IPS DF 19.7 (cell line): ENCODE measurements at regions not wholly inside any gene's neighbourhood (a gene's known extent, or its start where the extent isn't known, plus 50 kb on each side); places are given as distances from the start of the nearest gene placed in this dataset.

Source experiments
- DNase-seq: peaks from one replicate; pipeline ENCODE4 v3.0.0-alpha.2; 2013; ENCODE audit warnings: low read depth, low spot score

DNA sequence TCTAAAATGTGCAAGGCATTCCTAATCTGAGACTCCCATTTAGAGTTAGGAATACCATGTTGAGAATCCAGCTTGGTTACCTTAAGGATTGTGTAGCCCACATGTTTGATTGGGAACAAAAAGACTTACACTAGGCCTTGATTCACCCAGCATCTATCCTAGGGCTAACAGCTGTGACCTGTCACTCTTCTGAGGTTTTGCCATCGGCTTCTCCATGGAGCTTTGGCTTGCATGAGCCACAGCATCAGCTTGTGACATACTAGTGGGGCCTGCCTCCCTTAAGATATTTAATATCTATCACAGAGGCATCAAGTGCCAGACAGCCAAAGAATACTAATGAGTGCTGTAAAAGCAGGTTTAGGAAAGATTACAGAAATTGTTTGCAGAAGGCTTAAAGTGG is 241.3 kb upstream of the UBE2E3 start:
- no peak for DNase-seq

DNA sequence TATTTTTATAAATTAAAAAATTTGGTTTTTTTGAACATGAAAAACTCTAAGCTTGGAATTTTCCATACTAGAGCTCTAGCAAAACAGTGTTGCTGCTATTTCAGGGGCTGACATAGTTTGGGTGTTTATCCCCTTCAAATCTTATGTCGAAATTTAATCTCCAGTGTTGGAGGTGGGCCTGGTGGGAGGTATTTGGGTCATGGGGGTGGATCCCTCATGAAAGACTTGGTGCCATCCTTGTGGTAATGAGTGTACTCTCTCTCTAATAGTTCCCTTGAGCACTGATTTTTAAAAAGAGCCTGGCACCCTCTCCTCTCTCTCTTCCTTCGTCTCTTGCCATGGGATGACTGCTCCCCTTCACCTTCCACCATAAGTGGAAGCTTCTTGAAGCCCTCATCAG is 244.6 kb upstream of the UBE2E3 start:
- no peak for DNase-seq

DNA sequence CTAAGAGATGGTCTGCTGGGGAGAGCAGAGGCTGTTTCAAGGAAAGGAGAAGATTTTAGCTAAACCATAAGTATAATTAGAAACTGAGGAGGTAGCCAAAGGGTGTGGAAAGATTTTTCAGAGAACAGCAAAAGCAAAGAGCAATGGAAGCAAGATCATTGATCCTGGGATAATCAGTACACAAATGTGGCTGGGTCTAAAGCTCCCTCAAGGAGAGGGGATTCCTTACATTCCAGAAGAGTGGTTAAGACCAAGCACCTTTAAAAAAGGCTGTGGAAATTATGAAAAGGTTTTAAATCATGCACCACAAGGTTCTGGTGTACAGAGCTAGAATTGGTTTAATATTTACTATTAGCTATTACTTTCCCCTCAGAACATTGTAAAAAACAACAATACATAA is 246.0 kb upstream of the UBE2E3 start:
- DNase-seq, result no peak

DNA sequence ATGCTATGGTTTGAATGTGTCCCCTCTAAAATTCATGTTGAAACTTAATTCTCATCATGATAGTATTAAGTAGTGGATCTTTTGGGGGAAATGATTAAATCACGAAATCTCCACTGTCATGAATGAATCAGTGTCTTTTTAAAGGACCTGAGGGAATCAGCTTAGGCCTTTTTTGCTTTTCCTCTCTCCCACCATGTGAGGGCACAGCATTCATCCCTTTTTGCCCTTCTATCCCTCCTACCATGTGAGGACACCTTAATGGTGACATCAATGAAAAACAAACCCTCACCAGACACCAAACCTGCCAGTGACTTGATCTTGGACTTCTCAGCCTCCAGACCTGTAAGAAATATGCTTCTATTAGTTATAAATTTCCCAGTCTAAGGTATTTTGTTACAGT is 247.1 kb upstream of the UBE2E3 start:
- no peak for DNase-seq

DNA sequence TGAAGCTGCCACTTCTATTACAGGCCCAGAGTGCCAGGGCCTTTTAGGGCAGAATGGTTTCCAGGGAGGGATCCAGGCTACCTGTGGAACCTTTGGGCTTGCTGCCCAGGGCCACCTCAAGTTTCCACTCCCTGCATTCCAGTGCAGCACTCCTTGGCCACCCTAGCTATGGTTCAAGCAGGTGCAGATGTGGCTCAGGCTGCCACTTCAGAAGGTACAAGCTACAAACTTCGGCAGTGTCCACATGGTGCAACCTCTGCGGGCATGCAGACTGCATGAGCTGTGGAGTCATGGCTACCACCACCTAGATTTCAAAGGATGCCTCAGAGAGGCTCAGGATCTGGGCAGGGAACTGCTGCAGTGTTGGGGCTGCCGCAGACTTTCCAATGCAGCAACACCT is 248.1 kb upstream of the UBE2E3 start:
- no peak for DNase-seq

DNA sequence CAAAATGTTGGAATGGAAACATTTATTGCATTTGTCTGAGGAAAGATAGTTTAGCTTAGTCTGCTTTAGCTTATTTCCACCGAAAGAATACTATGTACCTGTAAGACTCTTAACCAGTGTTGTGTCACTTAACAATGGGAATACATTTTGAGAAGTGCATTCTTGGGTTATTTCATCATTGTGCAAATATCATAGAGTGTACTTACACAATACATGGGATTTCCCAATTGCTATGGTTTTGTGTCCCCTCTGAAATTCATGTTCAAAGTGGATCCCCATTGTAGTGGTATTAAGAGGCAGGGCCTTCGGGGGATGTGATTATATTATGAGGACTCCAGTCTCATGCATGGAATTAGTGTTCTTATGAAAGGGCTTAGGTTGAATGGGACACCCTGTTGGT is 249.4 kb upstream of the UBE2E3 start:
- no peak for DNase-seq

DNA sequence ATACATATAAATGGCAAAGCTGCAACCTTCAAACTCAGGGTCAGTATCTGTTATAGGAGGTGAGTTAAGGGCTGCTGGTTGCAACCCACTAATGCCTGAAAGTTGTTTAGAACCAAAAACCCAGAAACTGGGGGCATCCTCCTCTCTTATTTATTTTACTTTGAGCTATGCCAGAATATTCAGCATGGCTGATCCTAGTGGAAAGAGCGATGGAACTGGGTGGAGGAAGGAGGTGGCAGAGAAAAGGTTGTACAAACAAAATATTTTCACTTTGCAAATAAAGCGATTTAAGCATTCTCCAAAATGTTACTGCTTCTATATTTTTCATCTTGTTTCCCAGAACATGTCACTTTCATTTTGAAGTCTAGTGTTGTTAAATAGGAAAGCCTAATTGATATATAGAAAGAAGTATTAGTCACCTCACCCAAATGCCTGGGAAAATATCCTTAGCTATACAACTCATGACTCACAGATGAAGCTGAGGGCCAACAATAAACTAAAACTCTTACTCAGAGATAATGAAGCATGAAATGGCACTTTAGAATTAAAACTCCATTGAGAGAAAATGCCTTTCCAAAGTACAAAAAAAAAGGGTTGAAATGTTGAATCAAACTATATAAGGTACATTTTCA is 251.4 kb upstream of the UBE2E3 start:
- no peak for DNase-seq

DNA sequence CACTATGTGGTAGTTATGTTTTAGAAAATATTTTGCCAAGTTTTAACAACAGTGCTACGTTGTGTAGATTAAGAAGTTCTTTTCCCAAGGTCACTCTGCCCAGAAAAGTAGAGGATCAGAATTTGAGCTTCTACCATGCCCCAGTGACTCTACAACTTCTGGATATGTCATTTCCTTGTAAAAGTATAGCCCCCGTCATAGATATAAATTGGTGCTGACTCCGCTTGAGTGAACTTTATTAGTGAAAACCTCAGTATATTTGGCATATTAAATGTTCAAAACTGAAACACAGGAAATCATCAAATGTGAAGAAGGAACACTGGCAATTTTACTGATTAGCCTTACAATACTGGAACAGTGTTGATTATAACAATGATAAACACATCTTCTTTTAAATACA is 256.7 kb upstream of the UBE2E3 start:
- DNase-seq, result no peak

DNA sequence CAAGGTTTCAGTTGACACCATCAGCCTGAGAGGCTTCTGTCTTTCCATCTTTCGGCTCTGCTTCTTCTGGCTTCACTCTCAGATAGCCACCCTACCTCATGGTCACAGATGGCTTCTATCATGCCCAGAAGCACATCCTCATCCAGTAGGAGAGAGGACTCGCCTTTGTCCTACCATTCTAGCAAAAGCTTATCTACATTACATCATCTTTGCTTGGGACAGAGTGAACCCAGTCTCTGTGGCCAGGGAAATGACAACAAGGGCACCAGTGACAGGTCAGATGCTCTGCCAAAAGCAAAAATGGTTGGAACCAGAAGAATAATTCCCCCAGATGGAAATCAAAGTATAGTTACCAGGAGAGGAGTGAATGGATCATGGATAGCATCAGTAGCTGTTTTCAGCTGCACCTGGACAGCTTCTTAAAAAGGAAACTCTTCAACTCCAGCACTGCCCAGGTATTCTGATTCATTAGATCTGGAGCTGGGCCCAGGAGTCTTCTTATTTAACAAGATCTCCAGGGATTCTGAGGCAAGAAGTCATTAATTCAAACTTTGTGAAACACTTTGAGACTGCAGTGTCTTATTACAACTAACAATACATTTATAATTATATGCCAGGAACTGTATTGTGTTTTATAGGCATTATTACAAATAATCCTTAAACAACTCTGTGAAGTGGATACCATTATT is 257.7 kb upstream of the UBE2E3 start:
- no peak for DNase-seq

DNA sequence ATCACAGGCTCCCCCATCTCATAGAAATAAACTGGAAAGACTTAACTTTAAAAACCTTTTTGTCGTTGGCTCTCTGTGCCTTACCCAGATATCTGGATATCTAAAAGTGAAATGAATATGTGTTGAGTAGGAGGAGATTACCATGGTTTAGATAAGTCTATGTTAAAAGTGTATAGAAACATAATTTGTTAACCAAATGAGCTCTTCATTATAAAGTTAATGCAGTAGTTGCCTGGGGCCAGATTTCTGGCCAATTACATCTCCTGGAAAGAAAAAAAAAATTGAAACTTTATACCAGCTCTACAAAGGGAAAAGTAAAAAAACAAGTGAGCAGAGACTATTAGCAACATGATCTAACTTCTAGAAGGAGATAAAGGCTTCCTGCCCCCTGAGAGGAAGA is 259.6 kb upstream of the UBE2E3 start:
- DNase-seq, result no peak

DNA sequence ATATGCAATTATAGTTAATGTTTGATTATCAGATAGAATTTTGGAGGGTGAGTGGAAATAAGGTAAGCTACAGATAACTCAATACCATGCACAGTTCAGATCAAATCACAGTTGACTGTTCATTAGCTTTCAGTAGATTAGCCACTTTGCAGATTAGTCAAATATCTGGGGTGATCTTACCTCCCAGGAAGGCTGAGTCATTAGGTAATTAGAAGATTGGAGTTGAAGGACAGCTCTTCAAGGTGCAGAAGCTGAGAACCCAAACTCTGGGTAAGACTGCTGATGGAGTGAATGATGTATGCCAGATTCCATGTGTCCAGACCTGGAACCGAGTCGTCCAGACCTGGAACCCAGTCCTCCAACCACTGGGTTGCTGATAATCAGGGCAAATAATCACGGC is 262.8 kb upstream of the UBE2E3 start:
- no peak for DNase-seq

DNA sequence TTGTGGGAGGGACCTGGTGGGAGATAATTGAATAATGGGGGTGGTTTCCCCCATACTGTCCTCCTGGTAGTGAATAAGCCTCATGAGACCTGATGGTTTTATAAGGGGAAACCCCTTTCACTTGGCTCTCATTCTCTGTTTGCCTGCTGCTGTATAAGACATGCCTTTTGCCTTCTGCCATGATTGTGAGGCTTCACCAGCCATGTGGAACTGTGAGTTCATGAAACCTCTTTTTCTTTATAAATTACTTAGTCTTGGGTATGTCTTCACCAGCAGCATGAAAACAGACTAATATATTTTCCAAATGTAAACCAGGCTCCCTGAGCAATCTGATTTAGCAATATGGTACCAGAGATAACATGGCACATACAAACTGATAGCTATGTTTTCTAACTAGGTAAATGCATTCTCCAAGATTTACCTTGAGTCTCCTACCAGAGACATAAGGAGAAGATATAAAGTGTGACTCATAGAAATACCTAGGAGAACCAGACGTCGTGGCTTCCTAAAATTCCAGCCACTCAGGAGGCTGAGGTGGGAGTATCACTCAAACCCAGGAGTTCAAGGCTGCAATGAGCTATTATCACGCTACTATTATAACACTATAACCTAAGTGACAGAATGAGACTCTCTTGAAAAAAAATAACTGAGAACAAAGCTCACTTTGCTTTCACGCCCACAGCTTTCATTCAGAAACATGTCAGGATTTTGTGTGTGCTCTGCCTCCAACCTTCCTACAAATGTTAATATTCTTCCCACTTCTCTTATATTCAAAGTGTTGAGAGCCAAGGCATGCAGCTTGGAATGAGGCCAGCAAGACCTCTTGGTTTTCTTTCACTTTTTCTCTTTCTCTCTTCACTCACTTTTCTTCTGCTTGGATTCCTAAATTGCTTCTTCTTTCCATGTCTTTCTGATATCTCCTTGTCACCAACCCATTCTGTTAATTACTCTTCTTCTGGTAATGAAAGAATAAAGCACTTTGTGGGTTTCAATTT is 263.9 kb upstream of the UBE2E3 start:
- DNase-seq, result no peak

DNA sequence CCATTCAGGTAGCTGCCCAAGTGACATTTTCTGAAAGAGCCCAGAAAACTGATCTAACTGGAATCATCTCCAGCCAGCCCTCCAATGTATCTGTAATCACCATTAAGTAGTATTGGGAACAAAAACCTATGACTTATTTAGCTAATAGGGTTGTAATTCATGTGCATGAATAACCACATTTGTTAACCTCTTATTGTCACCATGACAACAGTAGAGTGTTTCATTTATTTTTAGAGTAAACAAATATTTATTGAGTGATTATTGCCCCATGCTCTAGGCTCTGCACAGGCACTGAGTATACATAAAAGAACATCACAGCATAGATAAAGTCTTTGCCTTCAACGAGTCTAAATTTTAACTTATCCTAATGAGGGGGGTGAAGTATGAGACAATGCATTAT is 265.4 kb upstream of the UBE2E3 start:
- no peak for DNase-seq

DNA sequence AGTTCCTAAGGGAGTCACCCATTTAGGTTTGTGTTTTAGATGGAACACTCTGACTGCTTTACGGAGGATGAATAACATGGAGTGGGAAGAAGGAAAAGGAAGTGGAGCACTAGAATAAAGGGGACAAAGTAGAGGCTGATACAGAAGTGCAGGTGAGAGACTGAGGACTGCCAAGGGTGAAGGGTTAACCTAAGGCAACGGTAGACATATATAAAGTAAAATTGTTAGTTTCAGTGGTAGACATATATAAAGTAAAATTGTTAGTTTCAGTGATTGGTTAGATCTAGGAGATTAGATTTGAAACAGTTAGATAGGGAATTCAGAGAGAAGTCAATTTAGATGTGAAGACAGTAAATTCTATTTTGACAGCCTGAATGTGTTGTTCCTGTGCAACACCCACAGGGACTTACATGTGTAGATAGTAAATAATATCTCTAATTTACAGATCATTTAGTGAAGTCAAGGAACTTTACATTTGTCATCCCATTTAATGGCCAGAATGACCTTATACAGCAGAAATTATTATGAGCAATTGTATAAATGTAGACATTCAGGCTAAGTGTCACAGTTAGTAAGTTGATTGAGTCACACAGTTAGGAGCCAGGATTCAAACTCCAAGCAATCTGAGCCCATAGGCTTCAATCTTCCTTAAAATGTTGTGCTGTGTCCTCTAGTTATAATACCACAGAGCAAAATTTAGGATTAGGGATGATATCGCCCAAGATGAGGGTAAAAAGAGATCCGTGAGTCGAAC is 270.8 kb upstream of the UBE2E3 start:
- DNase-seq, result no peak

DNA sequence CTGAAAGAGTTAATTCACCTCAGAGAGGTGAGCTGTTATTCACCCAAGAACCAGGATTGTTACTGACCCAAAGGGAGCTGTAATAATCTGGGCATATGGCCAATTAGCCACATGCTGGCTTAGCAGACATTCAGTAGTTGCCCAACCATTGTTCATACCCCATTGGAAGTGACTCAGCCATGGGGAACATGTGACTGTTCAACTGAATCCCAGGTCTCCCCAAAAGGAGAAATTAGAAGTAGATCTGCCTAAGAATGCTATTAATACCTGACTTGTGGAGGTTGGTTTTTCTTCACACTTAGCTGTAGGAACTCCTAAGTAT is 272.6 kb upstream of the UBE2E3 start:
- no peak for DNase-seq

DNA sequence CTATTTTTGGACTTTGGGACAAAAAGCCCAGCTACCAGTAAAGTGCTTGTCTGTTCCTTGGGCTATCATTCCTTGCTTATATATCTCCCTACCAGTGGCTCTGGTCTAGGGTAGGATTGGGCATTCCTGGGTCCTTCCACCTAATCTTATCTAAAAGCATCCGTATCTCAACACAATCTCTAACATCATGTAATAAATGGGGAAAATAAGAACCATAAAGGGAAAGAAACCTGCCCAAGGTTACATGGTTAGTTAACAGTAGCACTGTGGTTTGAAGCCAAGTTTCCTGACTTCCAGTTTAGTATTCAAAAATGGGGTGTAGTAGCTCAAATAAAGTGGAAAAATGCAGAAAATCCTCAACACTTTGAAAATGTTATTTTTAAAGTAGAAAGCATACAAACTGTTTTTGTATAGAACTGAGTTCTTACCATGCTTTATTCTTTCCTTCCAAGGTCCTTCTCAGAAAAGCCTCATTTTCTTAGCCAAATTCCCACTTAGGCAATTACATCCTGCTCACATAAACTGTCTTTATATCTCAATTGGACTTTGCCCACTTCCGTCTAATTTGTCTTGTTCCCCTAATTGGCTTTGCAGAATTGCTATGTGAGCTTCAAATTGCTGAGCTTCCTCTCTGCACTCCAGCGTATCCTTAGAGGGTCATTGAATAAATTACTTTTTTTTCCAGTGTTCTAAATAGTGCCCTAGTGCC is 273.1 kb upstream of the UBE2E3 start:
- DNase-seq, result no peak

DNA sequence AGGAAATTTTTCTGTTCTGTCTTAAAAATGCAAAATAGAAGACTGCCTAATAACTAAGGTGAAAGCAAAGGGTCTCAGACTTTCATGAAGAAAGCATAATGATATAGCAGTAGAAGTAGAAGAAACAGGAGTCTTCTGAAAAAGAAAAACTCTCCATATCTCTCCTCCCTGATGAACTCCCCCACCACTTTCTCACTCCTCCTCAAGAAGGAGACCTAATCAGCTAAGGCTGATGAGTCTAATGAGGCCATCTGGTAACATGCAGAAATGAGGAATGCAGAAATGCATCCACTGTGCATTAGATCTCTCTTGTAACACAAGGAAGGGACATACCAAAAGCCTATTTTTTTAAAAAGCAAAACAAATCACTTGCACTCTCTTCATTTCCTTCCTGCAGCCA is 273.7 kb upstream of the UBE2E3 start:
- DNase-seq, result no peak

DNA sequence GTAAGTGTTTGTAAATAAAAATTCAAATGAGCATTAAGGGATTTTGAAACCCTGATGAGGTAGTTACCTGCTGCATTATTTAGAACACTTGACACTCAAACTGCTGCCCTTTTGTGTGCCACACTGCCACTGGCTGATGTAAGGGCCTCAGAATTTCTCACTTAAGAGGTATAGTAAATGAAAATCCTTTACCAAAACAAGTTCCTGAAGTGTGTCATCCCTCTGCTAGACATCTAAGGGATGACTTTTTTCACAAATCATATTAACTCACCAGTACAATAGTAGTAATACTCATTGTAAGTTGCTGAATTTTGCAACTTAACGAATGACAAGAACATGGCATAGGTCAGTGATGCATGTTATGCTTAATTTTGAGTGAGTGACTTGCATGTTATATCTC is 274.9 kb upstream of the UBE2E3 start:
- DNase-seq, result no peak

DNA sequence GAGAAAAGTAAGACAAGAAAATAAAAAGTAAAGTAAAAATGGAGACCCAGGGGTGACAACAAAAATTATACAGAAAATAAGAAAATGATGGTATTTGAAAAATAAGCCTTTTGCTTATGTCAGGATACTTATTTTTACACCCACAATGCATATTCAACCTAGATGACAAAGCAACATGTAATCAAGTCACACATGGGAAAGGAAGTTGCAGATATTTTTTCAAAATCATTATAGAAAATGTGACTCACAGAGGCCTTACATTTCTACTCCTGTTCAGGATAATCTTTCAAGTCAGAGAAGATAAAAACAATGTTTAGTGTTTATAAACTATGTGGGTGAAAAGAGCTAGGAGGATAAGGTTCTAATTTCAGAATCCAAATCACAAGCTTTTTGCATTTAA is 275.3 kb upstream of the UBE2E3 start:
- no peak for DNase-seq

DNA sequence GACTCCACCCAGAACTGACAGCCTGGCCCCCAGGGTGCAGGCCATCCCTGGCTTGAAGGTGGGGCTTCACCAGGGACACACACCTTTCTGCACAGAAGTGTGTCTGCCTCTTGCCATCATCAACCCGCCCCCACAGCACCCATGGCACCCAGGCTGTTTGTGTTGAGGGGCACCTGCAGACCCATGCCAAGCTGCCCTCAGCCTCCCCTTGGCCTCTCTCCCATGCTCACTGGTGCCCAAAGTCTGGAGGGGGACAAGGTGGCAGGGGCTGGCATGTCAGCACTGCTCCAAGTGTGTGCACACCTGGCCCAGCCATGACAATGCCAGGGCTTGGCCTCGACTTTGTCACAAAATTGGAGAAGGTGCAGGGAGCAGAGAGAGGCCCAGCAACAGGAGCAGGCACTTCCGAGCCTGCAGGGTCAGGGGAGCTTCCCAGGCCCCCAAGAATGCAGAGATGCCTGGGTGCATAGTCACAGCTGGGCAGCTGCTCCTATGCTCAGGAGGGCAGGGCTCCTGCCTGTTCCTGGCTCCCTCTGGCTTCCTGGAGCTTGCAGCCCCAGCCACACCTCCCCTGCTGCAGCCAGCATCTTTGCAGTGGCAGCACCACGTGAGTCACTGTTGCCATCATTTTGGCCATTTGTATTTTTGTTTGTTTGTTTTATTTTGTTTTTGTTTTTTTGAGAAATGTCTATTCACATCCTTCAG is 280.6 kb upstream of the UBE2E3 start:
- DNase-seq, result no peak

DNA sequence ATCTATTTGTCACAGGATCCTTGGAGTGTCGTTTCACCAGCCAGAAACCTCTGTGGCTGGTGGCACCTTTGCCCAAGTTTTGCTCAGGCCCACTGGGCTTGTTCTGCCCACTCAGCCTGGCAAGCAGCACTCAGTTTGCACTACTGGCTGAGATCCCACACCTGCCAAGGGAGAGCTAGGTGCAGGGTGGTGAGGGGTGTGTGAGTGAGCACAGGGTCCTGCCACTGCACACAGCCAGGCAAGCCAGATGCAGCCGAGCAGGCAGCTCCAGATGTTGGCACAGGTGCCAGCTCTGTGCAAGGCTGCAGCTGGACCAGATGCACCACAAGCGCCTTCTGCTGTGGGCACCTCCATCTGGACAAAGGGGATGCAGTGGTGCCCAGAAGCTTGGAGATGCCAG is 281.7 kb upstream of the UBE2E3 start:
- DNase-seq, result no peak
